Astrocyte (in vitro differentiated cells and primary cell): ENCODE measurements at regions not wholly inside any gene's neighbourhood (a gene's known extent, or its start where the extent isn't known, plus 50 kb on each side); places are given as distances from the start of the nearest gene placed in this dataset.

ENCODE experiments used
- DNase-seq: peaks from one replicate; pipeline ENCODE4 v3.0.0-alpha.2; 2010; ENCODE audit warnings: low read depth
- FAIRE-seq: peaks from 2 replicates; lab custom pipeline; 2011; peaks lifted over from hg19 to GRCh38; lab: Jason Lieb, UNC
- H2AFZ ChIP-seq: 2 replicates; pipeline ENCODE4 v1.6.0; 2012; ENCODE audit warnings: low read depth, low read length, inconsistent platforms
- H3K27ac ChIP-seq: 2 replicates; pipeline ENCODE4 v1.5.1; 2011; ENCODE audit warnings: low read depth, low read length, inconsistent platforms
- H3K27me3 ChIP-seq: 2 replicates; pipeline ENCODE4 v1.6.0; 2011; ENCODE audit warnings: low read length, inconsistent platforms; ENCODE audit not compliant: insufficient read depth
- H3K36me3 ChIP-seq: 2 replicates; pipeline ENCODE4 v1.5.1; 2011; ENCODE audit warnings: low read length, inconsistent platforms; ENCODE audit not compliant: insufficient read depth
- H3K4me1 ChIP-seq: 2 replicates; pipeline ENCODE4 v1.5.1; 2011; ENCODE audit warnings: low read length, inconsistent platforms; ENCODE audit not compliant: insufficient read depth
- H3K4me2 ChIP-seq: 2 replicates; pipeline ENCODE4 v1.6.0; 2012; ENCODE audit warnings: low read length, inconsistent platforms
- H3K4me3 ChIP-seq: 2 replicates; pipeline ENCODE4 v1.5.1; 2011; ENCODE audit warnings: low read depth, mild to moderate bottlenecking, low read length, inconsistent platforms; ENCODE audit not compliant: insufficient read depth
- H3K79me2 ChIP-seq: 2 replicates; pipeline ENCODE4 v1.6.0; 2012; ENCODE audit warnings: mild to moderate bottlenecking, low read length, inconsistent platforms; ENCODE audit not compliant: insufficient read depth
- H3K9ac ChIP-seq: 2 replicates; pipeline ENCODE4 v1.6.0; 2012; ENCODE audit warnings: mild to moderate bottlenecking, low read length, inconsistent platforms
- H3K9me3 ChIP-seq: 2 replicates; pipeline ENCODE4 v1.5.1; 2012; ENCODE audit warnings: low read depth, mild to moderate bottlenecking, low read length, inconsistent platforms; ENCODE audit not compliant: insufficient read depth
- H4K20me1 ChIP-seq: 2 replicates; pipeline ENCODE4 v1.6.0; 2012; ENCODE audit warnings: low read length, inconsistent platforms; ENCODE audit not compliant: insufficient read depth
- H3K27ac Mint-ChIP-seq: one replicate; pipeline ENCODE4 v1.8.0; 2021; ENCODE audit warnings: mild to moderate bottlenecking, mixed read lengths; ENCODE audit not compliant: unreplicated experiment
- H3K27me3 Mint-ChIP-seq: one replicate; pipeline ENCODE4 v1.8.0; 2021; ENCODE audit warnings: low read depth, mixed read lengths; ENCODE audit not compliant: unreplicated experiment
- H3K36me3 Mint-ChIP-seq: one replicate; pipeline ENCODE4 v1.8.0; 2021; ENCODE audit warnings: low read depth, mixed read lengths; ENCODE audit not compliant: unreplicated experiment
- H3K4me1 Mint-ChIP-seq: one replicate; pipeline ENCODE4 v1.8.0; 2021; ENCODE audit warnings: low read depth, mixed read lengths; ENCODE audit not compliant: unreplicated experiment
- H3K4me3 Mint-ChIP-seq: one replicate; pipeline ENCODE4 v1.8.0; 2021; ENCODE audit warnings: mild to moderate bottlenecking, moderate library complexity, mixed read lengths; ENCODE audit not compliant: unreplicated experiment
- H3K9me3 Mint-ChIP-seq: one replicate; pipeline ENCODE4 v1.8.0; 2021; ENCODE audit warnings: mild to moderate bottlenecking, mixed read lengths; ENCODE audit not compliant: unreplicated experiment
- CTCF ChIP-seq: IDR thresholded peaks from 2 replicates; pipeline ENCODE4 v1.5.1; 2011; ENCODE audit warnings: low read depth, mild to moderate bottlenecking, inconsistent platforms, low read length, moderate library complexity; ENCODE audit not compliant: insufficient read depth
- EZH2 ChIP-seq: IDR thresholded peaks from 2 replicates; pipeline ENCODE4 v1.6.1; 2012; ENCODE audit warnings: mild to moderate bottlenecking, low read length, inconsistent platforms; ENCODE audit not compliant: insufficient read depth

- no peak for TF ChIP-seq EZH2
- TF ChIP-seq CTCF: no peak
- peaks cover 4% of the 10 kb centered on the region for H3K4me1 ChIP-seq
- H3K79me2 ChIP-seq: peaks cover 77% of the 10 kb centered on the region
- no peaks in the 10 kb centered on the region for H3K9me3 ChIP-seq
- H3K9me3 Mint-ChIP-seq: no peaks in the 10 kb centered on the region
- no peaks in the 10 kb centered on the region for H3K27me3 Mint-ChIP-seq
- no peak overlapping the region for H2AFZ ChIP-seq
- no peak overlapping the region for H3K27ac ChIP-seq
- peaks cover 22% of the 10 kb centered on the region for H3K36me3 Mint-ChIP-seq
- FAIRE-seq (no peak), DNase-seq (no peak)
- H3K36me3 ChIP-seq: peaks cover 16% of the 10 kb centered on the region
- no peak overlapping the region for H3K4me3 ChIP-seq
- H4K20me1 ChIP-seq: peaks cover 72% of the 10 kb centered on the region
- no peak overlapping the region for H3K27ac Mint-ChIP-seq
- no peak overlapping the region for H3K4me2 ChIP-seq
- H3K27me3 ChIP-seq: no peaks in the 10 kb centered on the region
- peaks cover 16% of the 10 kb centered on the region for H3K4me1 Mint-ChIP-seq
- H3K9ac ChIP-seq: no peak overlapping the region
- H3K4me3 Mint-ChIP-seq: no peak overlapping the region
Measured at GRCh38 chr11:8802251-8802650, 108.7 kb upstream of the AKIP1 start.

- peaks cover 60% of the 10 kb centered on the region for H4K20me1 ChIP-seq
- H3K27me3 ChIP-seq: no peaks in the 10 kb centered on the region
- no peak overlapping the region for H3K27ac Mint-ChIP-seq
- no peak for TF ChIP-seq CTCF
- TF ChIP-seq EZH2: no peak
- no peak overlapping the region for H3K27ac ChIP-seq
- FAIRE-seq (no peak), DNase-seq (no peak)
- H3K9ac ChIP-seq: no peak overlapping the region
- H3K4me2 ChIP-seq: no peak overlapping the region
- peaks cover 21% of the 10 kb centered on the region for H3K4me1 ChIP-seq
- H3K4me3 ChIP-seq: no peak overlapping the region
- no peaks in the 10 kb centered on the region for H3K9me3 ChIP-seq
- H3K4me1 Mint-ChIP-seq: peaks cover 33% of the 10 kb centered on the region
- H3K4me3 Mint-ChIP-seq: no peak overlapping the region
- peaks cover 76% of the 10 kb centered on the region for H3K79me2 ChIP-seq
- peaks cover 13% of the 10 kb centered on the region for H3K36me3 ChIP-seq
- H2AFZ ChIP-seq: no peak overlapping the region
- H3K9me3 Mint-ChIP-seq: no peaks in the 10 kb centered on the region
- H3K27me3 Mint-ChIP-seq: no peaks in the 10 kb centered on the region
- peaks cover 19% of the 10 kb centered on the region for H3K36me3 Mint-ChIP-seq
Measured at GRCh38 chr11:8803973-8804372, 107.0 kb upstream of the AKIP1 start.

- H3K4me3 Mint-ChIP-seq: no peak overlapping the region
- H3K27me3 ChIP-seq: no peaks in the 10 kb centered on the region
- no peaks in the 10 kb centered on the region for H3K9me3 Mint-ChIP-seq
- peaks cover 55% of the 10 kb centered on the region for H4K20me1 ChIP-seq
- TF ChIP-seq EZH2 (no peak), CTCF (no peak)
- H3K4me1 ChIP-seq: peaks cover 35% of the 10 kb centered on the region
- no peak overlapping the region for H3K27ac ChIP-seq
- H3K4me1 Mint-ChIP-seq: peaks cover 41% of the 10 kb centered on the region
- H3K27me3 Mint-ChIP-seq: no peaks in the 10 kb centered on the region
- H3K27ac Mint-ChIP-seq: no peak overlapping the region
- H3K36me3 Mint-ChIP-seq: peaks cover 16% of the 10 kb centered on the region
- H3K9me3 ChIP-seq: no peaks in the 10 kb centered on the region
- no peak overlapping the region for H3K4me3 ChIP-seq
- no peak overlapping the region for H3K9ac ChIP-seq
- FAIRE-seq: no peak
- H3K79me2 ChIP-seq: peaks cover 81% of the 10 kb centered on the region
- DNase-seq: no peak
- no peak overlapping the region for H2AFZ ChIP-seq
- H3K36me3 ChIP-seq: peaks cover 9% of the 10 kb centered on the region
- no peak overlapping the region for H3K4me2 ChIP-seq
Measured at GRCh38 chr11:8805296-8805695, 105.7 kb upstream of the AKIP1 start.
